ENCODE measurements at regions not wholly inside any gene's neighbourhood (a gene's known extent, or its start where the extent isn't known, plus 50 kb on each side); places are given as distances from the start of the nearest gene placed in this dataset.

- H3K9me3 Mint-ChIP-seq (ENCODE audit: low read depth): peaks cover 23% of the 10 kb centered on the region
- TF ChIP-seq, protein P1, sequence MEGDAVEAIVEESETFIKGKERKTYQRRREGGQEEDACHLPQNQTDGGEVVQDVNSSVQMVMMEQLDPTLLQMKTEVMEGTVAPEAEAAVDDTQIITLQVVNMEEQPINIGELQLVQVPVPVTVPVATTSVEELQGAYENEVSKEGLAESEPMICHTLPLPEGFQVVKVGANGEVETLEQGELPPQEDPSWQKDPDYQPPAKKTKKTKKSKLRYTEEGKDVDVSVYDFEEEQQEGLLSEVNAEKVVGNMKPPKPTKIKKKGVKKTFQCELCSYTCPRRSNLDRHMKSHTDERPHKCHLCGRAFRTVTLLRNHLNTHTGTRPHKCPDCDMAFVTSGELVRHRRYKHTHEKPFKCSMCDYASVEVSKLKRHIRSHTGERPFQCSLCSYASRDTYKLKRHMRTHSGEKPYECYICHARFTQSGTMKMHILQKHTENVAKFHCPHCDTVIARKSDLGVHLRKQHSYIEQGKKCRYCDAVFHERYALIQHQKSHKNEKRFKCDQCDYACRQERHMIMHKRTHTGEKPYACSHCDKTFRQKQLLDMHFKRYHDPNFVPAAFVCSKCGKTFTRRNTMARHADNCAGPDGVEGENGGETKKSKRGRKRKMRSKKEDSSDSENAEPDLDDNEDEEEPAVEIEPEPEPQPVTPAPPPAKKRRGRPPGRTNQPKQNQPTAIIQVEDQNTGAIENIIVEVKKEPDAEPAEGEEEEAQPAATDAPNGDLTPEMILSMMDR (IDR thresholded peaks at IDR 0.05; ENCODE audit: unreplicated experiment): no peak
- H3K27ac Mint-ChIP-seq: no peak overlapping the region
- no peaks in the 10 kb centered on the region for H3K36me3 Mint-ChIP-seq (ENCODE audit: insufficient read depth)
- peaks cover 6% of the 10 kb centered on the region for H3K4me1 Mint-ChIP-seq (ENCODE audit: low read depth)
- H3K4me3 Mint-ChIP-seq (ENCODE audit: low read depth): no peak overlapping the region
- H3K27me3 Mint-ChIP-seq: no peaks in the 10 kb centered on the region
- no peak for DNase-seq (ENCODE audit: low spot score, unreplicated experiment)
Observed at GRCh38 chrX:43176686-43177085, 398.7 kb upstream of the PPP1R2C start.

DNA sequence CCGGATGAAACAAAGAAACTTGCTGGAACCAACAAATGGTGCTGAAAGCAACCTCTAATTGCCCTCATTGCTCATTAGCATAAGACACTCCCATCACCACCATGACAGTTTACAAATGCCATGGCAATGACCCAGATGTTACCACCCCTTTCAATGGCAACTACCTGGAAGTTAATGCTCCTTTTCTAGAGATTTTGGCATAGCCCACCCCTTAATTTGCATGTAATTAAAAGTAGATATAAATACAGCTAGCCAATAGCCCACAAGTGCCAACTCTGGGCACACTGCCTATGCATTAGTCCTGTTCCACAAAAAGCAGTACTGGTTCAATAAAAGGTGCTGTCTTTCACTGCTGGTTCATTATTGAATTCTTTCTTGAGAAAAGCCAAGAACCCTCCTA, 410.3 kb upstream of the PPP1R2C start:
- TF ChIP-seq, protein P1 (IDR thresholded peaks at IDR 0.05; ENCODE audit: unreplicated experiment): no peak
- Mint-ChIP-seq H3K4me3 (ENCODE audit: low read depth) (no peak overlapping the region), H3K36me3 (ENCODE audit: insufficient read depth) (no peaks in the 10 kb centered on the region), H3K27ac (no peak overlapping the region), H3K4me1 (ENCODE audit: low read depth) (no peaks in the 10 kb centered on the region), H3K27me3 (no peaks in the 10 kb centered on the region), H3K9me3 (ENCODE audit: low read depth) (peaks cover 3% of the 10 kb centered on the region)
- no peak for DNase-seq (ENCODE audit: low spot score, unreplicated experiment)

DNA sequence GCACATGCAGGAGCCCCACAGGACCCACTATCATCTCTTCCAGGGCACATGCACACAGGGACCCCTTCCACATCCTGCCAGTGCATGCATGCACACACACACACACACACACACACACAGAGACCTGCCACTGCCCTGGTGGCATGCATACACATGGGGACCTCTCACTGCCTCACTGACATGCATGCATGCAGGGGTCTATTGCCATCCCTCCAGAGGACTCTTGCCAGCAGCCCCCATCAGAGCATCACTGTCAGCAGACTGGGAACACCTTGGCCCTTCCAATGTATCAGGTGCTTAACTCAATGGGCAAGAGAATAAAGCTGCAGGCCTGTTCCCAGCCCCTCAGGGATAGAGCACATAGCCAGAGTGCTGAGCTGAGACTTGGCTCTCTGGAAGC, 433.6 kb upstream of the PPP1R2C start:
- TF ChIP-seq, protein P1 (IDR thresholded peaks at IDR 0.05; ENCODE audit: unreplicated experiment): no peak
- Mint-ChIP-seq H3K4me1 (ENCODE audit: low read depth) (no peaks in the 10 kb centered on the region), H3K9me3 (ENCODE audit: low read depth) (peaks cover 46% of the 10 kb centered on the region), H3K27me3 (no peaks in the 10 kb centered on the region), H3K27ac (no peak overlapping the region), H3K36me3 (ENCODE audit: insufficient read depth) (no peaks in the 10 kb centered on the region), H3K4me3 (ENCODE audit: low read depth) (no peak overlapping the region)
- DNase-seq (ENCODE audit: low spot score, unreplicated experiment): no peak

GRCh38 chrX:43218198-43218597, 437.9 kb upstream of the MAOA start:
- peaks cover 3% of the 10 kb centered on the region for H3K36me3 Mint-ChIP-seq (ENCODE audit: insufficient read depth)
- no peak overlapping the region for H3K4me3 Mint-ChIP-seq (ENCODE audit: low read depth)
- H3K27ac Mint-ChIP-seq: no peak overlapping the region
- H3K4me1 Mint-ChIP-seq (ENCODE audit: low read depth): peaks cover 3% of the 10 kb centered on the region
- no peaks in the 10 kb centered on the region for H3K27me3 Mint-ChIP-seq
- no peak for DNase-seq (ENCODE audit: low spot score, unreplicated experiment)
- TF ChIP-seq, protein P1 (IDR thresholded peaks at IDR 0.05; ENCODE audit: unreplicated experiment): no peak
- H3K9me3 Mint-ChIP-seq (ENCODE audit: low read depth): peaks cover 38% of the 10 kb centered on the region

- H3K4me1 Mint-ChIP-seq (ENCODE audit: low read depth): peaks cover 28% of the 10 kb centered on the region
- peaks cover 10% of the 10 kb centered on the region for H3K9me3 Mint-ChIP-seq (ENCODE audit: low read depth)
- H3K4me3 Mint-ChIP-seq (ENCODE audit: low read depth): no peak overlapping the region
- H3K27ac Mint-ChIP-seq: no peak overlapping the region
- TF ChIP-seq, protein P1 (IDR thresholded peaks at IDR 0.05; ENCODE audit: unreplicated experiment): no peak
- no peaks in the 10 kb centered on the region for H3K36me3 Mint-ChIP-seq (ENCODE audit: insufficient read depth)
- no peaks in the 10 kb centered on the region for H3K27me3 Mint-ChIP-seq
- DNase-seq (ENCODE audit: low spot score, unreplicated experiment): no peak
Observed at GRCh38 chrX:43224496-43224895, 431.6 kb upstream of the MAOA start.

Measured in progenitor cell of endocrine pancreas (in vitro differentiated cells).